HG03565 (cell line): ENCODE measurements at regions not wholly inside any gene's neighbourhood (a gene's known extent, or its start where the extent isn't known, plus 50 kb on each side); places are given as distances from the start of the nearest gene placed in this dataset.
"Not testable (repeated sequence)": the region's sequence is repeated elsewhere in the genome, so short reads cannot be mapped to it uniquely, and the experiment has no call there.

Experiments used
- ATAC-seq: cut with Tn5 transposase; IDR thresholded peaks from one replicate; pipeline ENCODE4 v1.9.1; 2021; ENCODE audit warnings: mild to moderate bottlenecking, moderate library complexity; ENCODE audit not compliant: unreplicated experiment

DNA sequence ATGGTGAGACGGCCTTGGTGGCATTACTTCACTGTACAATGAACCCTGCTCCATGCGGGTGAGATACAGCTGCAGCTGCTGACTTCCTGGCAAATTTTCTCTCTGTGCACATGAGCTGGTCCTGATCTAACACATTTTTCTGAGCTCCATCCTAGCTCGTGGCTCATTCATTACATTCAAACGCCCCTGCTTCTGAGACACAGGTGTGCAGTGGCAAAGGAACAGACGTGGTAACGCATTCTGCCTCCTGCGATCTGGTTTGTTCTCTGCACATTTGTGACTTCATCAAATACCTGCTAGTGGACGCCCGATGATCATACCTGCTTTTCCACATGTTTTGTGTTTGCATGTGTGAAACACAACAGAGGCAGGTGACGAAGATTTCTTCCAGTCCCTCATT, 189.6 kb upstream of the PDE10A start:
- no peak for ATAC-seq

- peak; percentile 87 for ATAC-seq
Observed at GRCh38 chr6:165850434-165851019, 187.5 kb upstream of the PDE10A start.

- ATAC-seq, result no peak
Observed at GRCh38 chr6:165849534-165850430, 186.7 kb upstream of the PDE10A start.

DNA sequence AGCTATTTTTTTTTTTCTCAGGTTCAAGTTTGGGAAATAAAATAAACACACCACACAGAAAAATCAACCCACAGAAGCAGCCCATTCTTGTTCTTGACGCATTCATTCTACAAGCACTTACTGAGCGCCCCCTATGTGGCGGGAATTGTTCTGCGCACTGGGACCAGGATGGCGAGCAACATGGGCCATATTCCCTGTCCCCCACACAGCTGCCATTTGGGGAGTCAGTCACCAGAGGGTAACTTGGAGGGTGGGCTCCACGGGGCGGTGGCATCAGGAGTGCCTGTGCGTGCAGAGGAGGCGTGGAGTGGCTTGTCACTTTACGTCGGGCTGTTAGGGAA, 185.0 kb upstream of the PDE10A start:
- no peak for ATAC-seq

- ATAC-seq, result no peak
Observed at GRCh38 chr6:165847407-165848085, 184.5 kb upstream of the PDE10A start.

DNA sequence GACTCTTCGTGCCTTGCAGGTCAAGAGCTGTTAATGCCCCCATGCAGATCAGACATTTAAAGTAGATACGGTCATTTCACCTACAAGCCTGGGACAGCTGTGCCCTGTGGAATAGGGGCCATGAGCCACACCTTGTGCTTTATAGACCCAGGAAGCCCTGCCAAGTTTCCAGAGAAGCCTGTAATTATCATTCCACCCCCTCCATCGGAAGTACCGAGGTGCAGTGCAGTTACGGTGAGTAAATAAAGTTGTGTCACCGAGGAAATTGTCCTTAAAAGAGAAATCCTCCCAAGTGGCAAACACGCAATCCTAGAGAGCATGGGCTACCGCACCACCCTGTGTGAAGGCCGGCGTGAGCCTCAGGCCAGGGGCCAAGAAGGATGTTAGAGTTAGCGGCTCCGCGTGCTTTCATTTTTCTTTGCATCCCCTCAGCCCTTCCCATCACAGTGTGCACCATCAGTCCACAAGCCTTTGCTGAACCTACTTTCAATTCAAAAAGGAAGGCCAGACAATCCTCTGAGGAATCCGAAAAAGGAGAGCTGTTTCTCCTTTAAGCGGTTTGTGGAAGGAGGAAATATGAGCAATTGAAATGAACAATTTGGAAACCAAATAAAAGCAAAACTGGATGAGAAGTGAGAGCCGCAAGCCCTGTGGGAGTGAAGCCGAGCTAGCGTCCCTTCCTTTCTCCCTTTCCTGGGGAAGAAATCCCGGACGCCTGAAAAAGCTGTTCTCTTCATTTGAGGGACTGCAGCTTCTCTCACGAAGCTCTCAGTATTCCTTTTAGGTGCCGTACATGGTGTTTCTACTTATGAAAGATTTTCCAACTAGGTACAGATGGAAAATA, 183.3 kb upstream of the PDE10A start:
- ATAC-seq, result no peak

DNA sequence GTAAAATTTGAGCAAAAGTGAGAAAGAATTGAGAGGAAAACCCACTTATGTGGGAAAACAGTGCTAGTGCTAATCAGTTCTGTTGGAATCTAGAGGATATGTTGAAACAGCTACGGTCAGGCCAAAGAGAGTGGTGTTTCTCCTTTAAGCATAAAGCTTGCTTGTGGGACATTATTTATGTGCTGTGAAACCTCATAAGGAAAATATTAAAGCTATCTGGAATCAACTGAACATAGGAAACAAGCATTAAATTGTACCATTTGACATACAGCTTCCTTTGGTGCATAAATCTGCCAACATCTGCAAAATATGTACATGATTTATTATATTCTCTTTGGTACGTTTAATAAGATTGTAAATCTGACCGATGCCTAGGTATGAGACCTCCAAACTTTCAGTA, 182.5 kb upstream of the PDE10A start:
- ATAC-seq, result no peak

- no peak for ATAC-seq
Observed at GRCh38 chr6:165844801-165845364, 181.8 kb upstream of the PDE10A start.

- no peak for ATAC-seq
Observed at GRCh38 chr6:165844232-165844631, 181.2 kb upstream of the PDE10A start.

DNA sequence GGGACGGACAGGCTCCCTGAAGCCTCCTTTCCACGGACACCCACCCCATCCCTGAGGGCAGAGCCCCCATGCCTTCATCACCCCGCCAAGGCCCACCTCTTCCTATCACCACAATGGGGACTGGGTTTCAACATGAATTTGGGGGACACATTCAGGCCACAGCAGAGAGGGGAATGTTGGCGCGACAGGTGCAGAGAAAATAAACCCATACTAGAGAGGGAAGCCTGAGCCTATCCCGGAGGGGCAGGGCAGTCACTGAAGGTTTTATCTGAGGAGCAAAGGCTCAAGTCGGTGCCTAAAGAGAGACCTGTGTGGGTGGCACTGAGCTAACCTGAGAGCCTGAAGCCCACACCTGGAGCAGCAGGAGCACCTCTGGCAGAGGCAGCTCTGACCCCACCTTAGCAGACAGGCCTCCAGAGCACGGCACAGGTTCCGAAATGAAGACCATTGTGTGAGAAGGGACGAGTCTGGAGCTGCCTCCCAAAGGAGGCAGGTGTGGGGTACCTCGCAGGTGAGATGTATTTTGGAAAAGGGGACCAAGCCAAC, 180.6 kb upstream of the PDE10A start:
- ATAC-seq, result no peak

- ATAC-seq, result no peak
Observed at GRCh38 chr6:165843121-165843520, 180.1 kb upstream of the PDE10A start.

DNA sequence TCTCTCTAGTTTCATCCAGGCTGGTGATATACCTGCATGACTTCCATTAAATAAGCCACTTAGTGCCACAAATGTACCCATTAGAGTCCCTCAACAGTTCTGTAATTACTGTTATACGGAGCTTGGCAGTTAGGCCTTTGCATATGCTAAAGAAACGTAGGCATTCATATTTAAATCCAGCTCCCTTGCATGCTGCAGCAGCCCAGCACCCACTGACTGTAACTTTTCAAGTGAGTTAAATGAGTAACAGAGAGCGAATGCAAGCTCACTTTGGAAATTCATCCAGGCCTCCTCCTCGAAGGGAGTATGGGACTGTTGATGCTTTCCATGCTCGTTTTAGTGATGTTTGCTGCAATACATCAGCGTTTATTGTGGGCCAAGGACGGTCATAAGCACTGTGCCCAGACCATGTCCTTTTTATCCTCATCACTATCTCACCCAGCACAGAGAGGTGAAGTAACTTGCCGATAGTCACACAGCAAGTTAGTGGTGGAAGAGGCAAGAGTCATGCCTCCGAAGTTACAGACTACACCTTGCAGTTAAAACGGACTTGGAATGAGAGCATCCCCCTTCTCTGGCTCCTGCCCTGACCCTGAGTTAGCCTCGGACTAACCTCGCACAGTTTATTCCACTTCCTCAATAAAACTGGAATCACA, 179.4 kb upstream of the PDE10A start:
- ATAC-seq, result no peak

- no peak for ATAC-seq
Observed at GRCh38 chr6:165841153-165841558, 178.1 kb upstream of the PDE10A start.

DNA sequence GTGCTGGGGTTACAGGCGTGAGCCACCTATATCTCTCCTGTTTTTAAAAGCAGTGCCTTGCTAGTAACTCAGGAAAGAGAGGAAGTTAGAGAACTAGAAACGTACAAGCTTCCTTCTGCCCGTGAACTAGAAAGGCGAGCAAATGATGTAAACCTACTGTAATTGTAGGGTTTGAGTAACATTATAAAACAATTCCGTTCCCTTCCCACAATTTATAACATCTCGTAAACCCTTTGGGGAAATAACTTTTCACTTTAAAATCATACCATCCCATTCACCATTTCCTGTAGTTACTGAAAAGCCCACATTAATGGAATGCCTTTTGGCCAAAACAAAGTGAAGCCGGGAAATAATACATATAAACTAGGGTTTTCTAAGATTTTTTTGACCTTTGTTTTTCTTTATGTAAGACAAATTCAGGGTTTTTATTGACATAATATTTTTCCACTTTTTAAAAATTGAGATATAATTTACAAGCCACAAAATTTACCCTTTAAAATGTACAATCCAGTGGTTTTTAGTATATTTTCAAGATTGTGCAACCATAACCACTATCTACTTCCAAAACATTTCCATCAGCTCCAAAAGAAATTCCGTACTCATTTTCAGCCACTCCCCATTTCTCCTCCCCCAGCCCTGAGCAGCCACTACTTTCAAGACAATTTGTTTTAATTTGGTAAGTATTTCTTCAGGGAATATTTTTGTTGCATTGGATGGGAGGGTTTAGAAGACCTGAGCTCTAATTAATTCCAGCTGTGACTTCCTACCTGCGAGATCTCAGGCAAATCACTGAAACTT, 175.1 kb upstream of the PDE10A start:
- no peak for ATAC-seq

DNA sequence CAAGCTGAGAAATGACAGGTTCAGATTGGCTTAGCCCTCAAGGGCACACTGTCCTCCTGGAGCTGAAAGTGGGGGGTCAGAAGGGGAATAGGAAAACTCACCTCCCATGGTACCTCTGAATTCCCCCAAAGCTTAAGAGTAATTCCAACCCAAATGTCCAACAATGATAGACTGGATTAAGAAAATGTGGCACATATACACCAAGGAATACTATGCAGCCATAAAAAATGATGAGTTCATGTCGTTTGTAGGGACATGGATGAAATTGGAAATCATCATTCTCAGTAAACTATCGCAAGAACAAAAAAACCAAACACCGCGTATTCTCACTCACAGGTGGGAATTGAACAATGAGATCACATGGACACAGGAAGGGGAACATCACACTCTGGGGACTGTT, 173.6 kb upstream of the PDE10A start:
- not testable (repeated sequence) for ATAC-seq

DNA sequence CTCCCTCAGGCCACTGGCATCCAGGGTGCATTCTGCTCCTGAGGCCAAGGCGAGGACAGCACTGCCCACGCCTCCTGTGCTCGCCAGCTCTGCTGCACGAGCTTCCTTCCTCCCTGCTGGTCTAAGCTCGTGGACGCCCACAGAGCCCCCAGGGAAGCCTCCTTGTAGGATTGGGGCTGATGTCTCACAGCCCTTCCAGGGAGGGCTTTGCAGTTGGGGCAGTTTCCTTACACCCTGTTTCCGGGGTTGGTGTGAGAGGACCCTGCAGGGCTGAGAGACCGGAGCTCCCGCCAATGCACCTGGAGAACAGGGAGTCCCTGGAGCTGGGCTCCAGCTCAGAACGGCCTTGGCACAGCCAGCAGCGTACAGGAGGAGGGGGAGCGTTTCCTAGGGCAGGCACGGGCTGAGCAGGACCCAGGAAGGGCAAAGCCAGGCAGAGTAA, 172.4 kb upstream of the PDE10A start:
- ATAC-seq, result no peak

DNA sequence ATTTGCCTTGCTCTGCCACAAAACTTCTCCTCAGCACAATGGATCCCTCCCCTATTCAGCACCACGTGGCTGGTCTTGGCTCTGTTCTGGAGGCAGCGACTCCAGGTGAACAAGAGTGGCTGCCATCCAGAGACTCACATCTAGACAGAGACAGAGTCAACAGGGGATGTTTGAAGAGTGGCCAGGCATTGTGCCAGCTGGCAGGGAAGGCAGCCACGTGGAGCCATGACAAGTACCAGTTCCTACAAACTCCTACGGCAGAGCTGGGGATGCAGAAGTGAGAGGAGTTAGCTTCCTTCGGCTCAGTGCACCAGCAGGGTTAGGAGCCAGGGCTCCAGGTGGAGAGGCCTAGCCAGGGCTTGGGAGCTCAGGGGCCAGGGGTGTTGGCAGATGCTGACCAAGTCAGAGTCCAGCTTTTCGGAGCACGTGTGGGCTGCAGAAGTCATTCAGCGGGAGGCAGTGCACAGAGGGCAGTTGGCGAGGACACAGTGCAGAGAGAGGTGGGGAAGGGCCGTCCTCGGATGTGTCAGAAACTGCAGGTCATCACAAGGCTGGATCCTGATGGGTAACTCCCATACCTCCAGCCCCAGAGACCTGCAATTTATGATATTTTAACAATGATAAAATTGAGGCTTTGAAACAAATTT, 171.7 kb upstream of the PDE10A start:
- no peak for ATAC-seq

DNA sequence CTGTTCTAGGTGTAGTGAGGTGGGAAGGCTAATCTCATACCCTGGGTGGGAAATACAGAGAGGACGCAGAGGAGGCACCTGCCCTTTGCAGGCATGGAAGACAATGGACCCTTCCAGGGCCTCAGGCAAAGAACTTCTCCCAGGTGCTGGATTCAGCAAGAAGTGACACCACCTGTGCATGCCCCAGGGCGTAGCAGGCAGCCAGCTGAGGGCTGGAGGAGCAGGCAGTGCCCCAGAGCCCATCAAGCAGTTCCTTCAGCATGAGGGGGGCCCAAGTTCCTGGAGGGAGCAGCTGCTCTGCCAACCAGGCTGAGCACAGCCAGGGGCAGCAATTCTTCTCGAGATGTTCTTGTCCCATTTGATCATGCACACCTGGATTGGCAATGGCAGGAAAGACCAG, 170.3 kb upstream of the PDE10A start:
- ATAC-seq, result no peak
